Vagina (tissue), 2 donors: ENCODE measurements at regions not wholly inside any gene's neighbourhood (a gene's known extent, or its start where the extent isn't known, plus 50 kb on each side); places are given as distances from the start of the nearest gene placed in this dataset.

Experiments
- DNase-seq, 2 donors: peaks; one replicate each; pipeline ENCODE4 v3.0.0-alpha.2; 2017; ENCODE audit errors: extremely low spot score in 2 of 2
- H3K27ac ChIP-seq: fragments of 200-600 bp; sonication (generic); one replicate; pipeline ENCODE4 v1.5.1; 2019
- H3K27me3 ChIP-seq: fragments of 200-600 bp; sonication (generic); one replicate; pipeline ENCODE4 v1.5.1; 2019
- H3K36me3 ChIP-seq, 2 donors: fragments of 200-600 bp; sonication (generic); one replicate each; pipeline ENCODE4 v1.5.1; 2017 to 2019
- H3K4me1 ChIP-seq: fragments of 200-600 bp; sonication (generic); one replicate; pipeline ENCODE4 v1.5.1; 2019
- H3K4me3 ChIP-seq, 2 donors: fragments of 200-600 bp; sonication (generic); 1 replicate in 1 of 2; 2 replicates in 1 of 2; pipeline ENCODE4 v1.5.1; 2016 to 2019
- H3K9me3 ChIP-seq: fragments of 200-600 bp; sonication (generic); one replicate; pipeline ENCODE4 v1.5.1; 2019
- CTCF ChIP-seq, 3 experiments: fragments of 450-650 bp in 2 of 3; fragments of 200-600 bp in 1 of 3; sonication (generic) in 1 of 3; IDR thresholded peaks; one replicate each; pipeline ENCODE4 v1.5.1; 2017 to 2019; ENCODE audit warnings: antibody characterized with exemption in 3 of 3, mild to moderate bottlenecking in 2 of 3, moderate library complexity in 2 of 3
- POLR2A ChIP-seq, 2 donors: fragments of 450-650 bp; IDR thresholded peaks; one replicate each; pipeline ENCODE4 v1.6.1; 2017; ENCODE audit warnings: antibody characterized with exemption in 2 of 2, mild to moderate bottlenecking in 2 of 2, moderate library complexity in 2 of 2
- POLR2AphosphoS5 ChIP-seq, 2 donors: sonication (generic); formaldehyde crosslinking; IDR thresholded peaks; one replicate each; pipeline ENCODE4 v1.9.0; 2017; ENCODE audit warnings: antibody characterized with exemption in 2 of 2, mild to moderate bottlenecking in 2 of 2, low read depth in 1 of 2; ENCODE audit not compliant: insufficient read depth in 1 of 2
- intact Hi-C: fragments of 100-400 bp; cut with DNase I; formaldehyde crosslinking; loops from one replicate; pipeline ENCODE4 v1.15.1; 2023

GRCh38 chr11:129723761-129724162 lies 91.9 kb upstream of the TMEM45B start:
- no peak for DNase-seq
- TF ChIP-seq POLR2A (IDR thresholded peaks at IDR 0.05) (no peak), POLR2AphosphoS5 (IDR thresholded peaks at IDR 0.05; ENCODE audit: insufficient read depth in 1 of 2, low read depth in 1 of 2) (no peak), CTCF (IDR thresholded peaks at IDR 0.05) (no peak)
- H3K4me3 ChIP-seq: no peak overlapping the region
- H3K27ac ChIP-seq: no peak overlapping the region
- H3K36me3 ChIP-seq: no peaks in the 10 kb centered on the region
- no peaks in the 10 kb centered on the region for H3K27me3 ChIP-seq
- no peaks in the 10 kb centered on the region for H3K9me3 ChIP-seq
- intact Hi-C loops: no loop called here
- no peaks in the 10 kb centered on the region for H3K4me1 ChIP-seq

- no peak for TF ChIP-seq POLR2A (IDR thresholded peaks at IDR 0.05)
- intact Hi-C loops: no loop called here
Measured at GRCh38 chr11:129724866-129725265, 90.8 kb upstream of the TMEM45B start.

GRCh38 chr11:129726179-129726578 lies 89.5 kb upstream of the TMEM45B start:
- no peak overlapping the region for H3K4me3 ChIP-seq
- H3K9me3 ChIP-seq: no peaks in the 10 kb centered on the region
- TF ChIP-seq CTCF (IDR thresholded peaks at IDR 0.05) (no peak), POLR2AphosphoS5 (IDR thresholded peaks at IDR 0.05; ENCODE audit: insufficient read depth in 1 of 2, low read depth in 1 of 2) (no peak), POLR2A (IDR thresholded peaks at IDR 0.05) (no peak)
- no peaks in the 10 kb centered on the region for H3K4me1 ChIP-seq
- no peaks in the 10 kb centered on the region for H3K27me3 ChIP-seq
- DNase-seq: no peak
- intact Hi-C loops: no loop called here
- no peaks in the 10 kb centered on the region for H3K36me3 ChIP-seq
- H3K27ac ChIP-seq: no peak overlapping the region

More at GRCh38 chr11:129724866-129725265, 90.8 kb upstream of the TMEM45B start:
- Histone ChIP-seq H3K27ac (no peak overlapping the region), H3K27me3 (no peaks in the 10 kb centered on the region), H3K4me3 (no peak overlapping the region), H3K9me3 (no peaks in the 10 kb centered on the region), H3K36me3 (no peaks in the 10 kb centered on the region), H3K4me1 (no peaks in the 10 kb centered on the region)
- no peak for DNase-seq

GRCh38 chr11:129728581-129728980 lies 87.1 kb upstream of the TMEM45B start:
- TF ChIP-seq CTCF (IDR thresholded peaks at IDR 0.05): no peak
- Histone ChIP-seq H3K27me3 (no peaks in the 10 kb centered on the region), H3K4me1 (no peaks in the 10 kb centered on the region), H3K9me3 (no peaks in the 10 kb centered on the region), H3K4me3 (no peak overlapping the region), H3K36me3 (no peaks in the 10 kb centered on the region), H3K27ac (no peak overlapping the region)
- peak in 1 of 2 donors; percentile 55 for DNase-seq
- intact Hi-C loops: no loop called here

- intact Hi-C loops: no loop called here
- TF ChIP-seq POLR2A (IDR thresholded peaks at IDR 0.05) (no peak), POLR2AphosphoS5 (IDR thresholded peaks at IDR 0.05; ENCODE audit: insufficient read depth in 1 of 2, low read depth in 1 of 2) (no peak), CTCF (IDR thresholded peaks at IDR 0.05) (no peak)
- Histone ChIP-seq H3K36me3 (no peaks in the 10 kb centered on the region), H3K9me3 (no peaks in the 10 kb centered on the region), H3K27me3 (no peaks in the 10 kb centered on the region), H3K4me3 (no peak overlapping the region), H3K4me1 (no peaks in the 10 kb centered on the region), H3K27ac (no peak overlapping the region)
- no peak for DNase-seq
Measured at GRCh38 chr11:129729216-129729615, 86.4 kb upstream of the TMEM45B start.

- H3K36me3 ChIP-seq: no peaks in the 10 kb centered on the region
- H3K4me1 ChIP-seq: no peaks in the 10 kb centered on the region
- H3K4me3 ChIP-seq: no peak overlapping the region
- no peaks in the 10 kb centered on the region for H3K27me3 ChIP-seq
- no peak for DNase-seq
- intact Hi-C loops: no loop called here
- H3K27ac ChIP-seq: no peak overlapping the region
- TF ChIP-seq CTCF (IDR thresholded peaks at IDR 0.05) (no peak), POLR2AphosphoS5 (IDR thresholded peaks at IDR 0.05; ENCODE audit: insufficient read depth in 1 of 2, low read depth in 1 of 2) (no peak), POLR2A (IDR thresholded peaks at IDR 0.05) (no peak)
- H3K9me3 ChIP-seq: no peaks in the 10 kb centered on the region
Measured at GRCh38 chr11:129729823-129730222, 85.8 kb upstream of the TMEM45B start.
